ENCODE measurements at regions not wholly inside any gene's neighbourhood (a gene's known extent, or its start where the extent isn't known, plus 50 kb on each side); places are given as distances from the start of the nearest gene placed in this dataset.

- TF ChIP-seq REST (IDR thresholded peaks at IDR 0.05; ENCODE audit: insufficient read depth in 1 of 2, low read depth in 2 of 2, low read length in 1 of 2) (no peak), TCF7L2 (IDR thresholded peaks at IDR 0.05; ENCODE audit: low read depth, low read length) (no peak)
- Histone ChIP-seq H3K4me3 (ENCODE audit: low read depth in 2 of 2, low read length in 2 of 2) (no peak overlapping the region), H3K4me1 (ENCODE audit: control insufficient read depth, insufficient read depth, low read length) (no peaks in the 10 kb centered on the region), H3K27ac (ENCODE audit: low read length) (no peak overlapping the region), H3K27me3 (ENCODE audit: control insufficient read depth, insufficient read depth, low read length) (no peaks in the 10 kb centered on the region), H3K36me3 (ENCODE audit: control insufficient read depth, insufficient read depth, low read length) (no peaks in the 10 kb centered on the region), H3K9me3 (ENCODE audit: control insufficient read depth, insufficient read depth, low read depth, low read length) (no peaks in the 10 kb centered on the region)
- CTCF ChIA-PET: no interaction called here
- DNase-seq (ENCODE audit: low read depth, low spot score) (no peak), ATAC-seq (no peak)
- intact Hi-C loops (cut with micrococcal nuclease; ENCODE audit: unreplicated experiment): no loop called here
- no TSS peak for BruUV-seq (replicated peaks)
- in situ Hi-C loops (cut with HindIII; ENCODE audit: low pct_unique_long_range_greater_than_20kb, low sequenced_read_pairs): no loop called here
- POLR2A ChIA-PET: no interaction called here
Observed at GRCh38 chr4:35562861-35563260, 681.5 kb downstream of the ARAP2 start.

- in situ Hi-C loops (cut with HindIII; ENCODE audit: low pct_unique_long_range_greater_than_20kb, low sequenced_read_pairs): no loop called here
- no peak for ATAC-seq
- no peaks in the 10 kb centered on the region for H3K9me3 ChIP-seq (ENCODE audit: control insufficient read depth, insufficient read depth, low read depth, low read length)
- POLR2A ChIA-PET: no interaction called here
- DNase-seq (ENCODE audit: low read depth, low spot score): no peak
- H3K4me3 ChIP-seq (ENCODE audit: low read depth in 2 of 2, low read length in 2 of 2): no peak overlapping the region
- no peaks in the 10 kb centered on the region for H3K4me1 ChIP-seq (ENCODE audit: control insufficient read depth, insufficient read depth, low read length)
- CTCF ChIA-PET: no interaction called here
- no peak for TF ChIP-seq REST (IDR thresholded peaks at IDR 0.05; ENCODE audit: insufficient read depth in 1 of 2, low read depth in 2 of 2, low read length in 1 of 2)
- no peak for TF ChIP-seq TCF7L2 (IDR thresholded peaks at IDR 0.05; ENCODE audit: low read depth, low read length)
- no peak for TF ChIP-seq SIN3A (IDR thresholded peaks at IDR 0.05; ENCODE audit: borderline replicate concordance, insufficient read depth, low read depth, low read length)
- no peak for TF ChIP-seq POLR2AphosphoS5 (IDR thresholded peaks at IDR 0.05; ENCODE audit: low read depth, low read length)
- TF ChIP-seq, protein P1, sequence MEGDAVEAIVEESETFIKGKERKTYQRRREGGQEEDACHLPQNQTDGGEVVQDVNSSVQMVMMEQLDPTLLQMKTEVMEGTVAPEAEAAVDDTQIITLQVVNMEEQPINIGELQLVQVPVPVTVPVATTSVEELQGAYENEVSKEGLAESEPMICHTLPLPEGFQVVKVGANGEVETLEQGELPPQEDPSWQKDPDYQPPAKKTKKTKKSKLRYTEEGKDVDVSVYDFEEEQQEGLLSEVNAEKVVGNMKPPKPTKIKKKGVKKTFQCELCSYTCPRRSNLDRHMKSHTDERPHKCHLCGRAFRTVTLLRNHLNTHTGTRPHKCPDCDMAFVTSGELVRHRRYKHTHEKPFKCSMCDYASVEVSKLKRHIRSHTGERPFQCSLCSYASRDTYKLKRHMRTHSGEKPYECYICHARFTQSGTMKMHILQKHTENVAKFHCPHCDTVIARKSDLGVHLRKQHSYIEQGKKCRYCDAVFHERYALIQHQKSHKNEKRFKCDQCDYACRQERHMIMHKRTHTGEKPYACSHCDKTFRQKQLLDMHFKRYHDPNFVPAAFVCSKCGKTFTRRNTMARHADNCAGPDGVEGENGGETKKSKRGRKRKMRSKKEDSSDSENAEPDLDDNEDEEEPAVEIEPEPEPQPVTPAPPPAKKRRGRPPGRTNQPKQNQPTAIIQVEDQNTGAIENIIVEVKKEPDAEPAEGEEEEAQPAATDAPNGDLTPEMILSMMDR (IDR thresholded peaks at IDR 0.05): no peak
- no peak overlapping the region for H3K27ac ChIP-seq (ENCODE audit: low read length)
- no TSS peak for BruUV-seq (replicated peaks)
- no peaks in the 10 kb centered on the region for H3K36me3 ChIP-seq (ENCODE audit: control insufficient read depth, insufficient read depth, low read length)
- no peaks in the 10 kb centered on the region for H3K27me3 ChIP-seq (ENCODE audit: control insufficient read depth, insufficient read depth, low read length)
- intact Hi-C loops (cut with micrococcal nuclease; ENCODE audit: unreplicated experiment): no loop called here
Observed at GRCh38 chr4:35565640-35566039, 678.7 kb downstream of the ARAP2 start.

All from Panc1 (cell line).